GM18505 (cell line): ENCODE measurements at regions not wholly inside any gene's neighbourhood (a gene's known extent, or its start where the extent isn't known, plus 50 kb on each side); places are given as distances from the start of the nearest gene placed in this dataset.
A peak's percentile ranks its signal among the peaks of the same experiment; 100 is the strongest.
"Not testable (repeated sequence)": the region's sequence is repeated elsewhere in the genome, so short reads cannot be mapped to it uniquely, and the experiment has no call there.

Source experiments
- ATAC-seq: cut with Tn5 transposase; IDR thresholded peaks from one replicate; pipeline ENCODE4 v1.9.1; 2021; ENCODE audit not compliant: unreplicated experiment
- POLR2A ChIP-seq: IDR thresholded peaks from 4 replicates; pipeline ENCODE4 v1.6.1; 2011; ENCODE audit warnings: borderline replicate concordance; ENCODE audit not compliant: insufficient read depth, insufficient read length; ENCODE audit errors: extremely low read depth

GRCh38 chr2:17166506-17166905, 351.7 kb downstream of the RAD51AP2 start:
- no peak for TF ChIP-seq POLR2A
- no peak for ATAC-seq

DNA sequence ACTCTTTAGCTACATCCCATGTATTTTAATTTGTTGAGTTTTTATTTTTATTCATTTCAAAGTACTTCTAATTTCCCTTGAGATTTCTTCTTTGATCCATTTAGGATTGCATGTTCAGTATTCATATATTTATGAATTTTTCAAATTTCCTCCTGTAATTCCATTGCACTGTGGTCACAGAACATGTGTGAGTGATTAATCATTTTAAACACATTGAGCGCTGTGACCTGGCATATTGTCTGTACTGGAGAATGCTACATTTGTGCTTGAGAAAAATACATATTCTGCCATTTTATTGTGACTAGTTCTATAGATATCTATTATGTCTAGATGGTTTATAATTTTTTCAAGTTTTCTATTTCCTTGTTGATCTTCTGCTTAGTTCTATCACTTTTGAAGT, 353.7 kb downstream of the RAD51AP2 start:
- ATAC-seq = no peak
- TF ChIP-seq POLR2A = no peak

DNA sequence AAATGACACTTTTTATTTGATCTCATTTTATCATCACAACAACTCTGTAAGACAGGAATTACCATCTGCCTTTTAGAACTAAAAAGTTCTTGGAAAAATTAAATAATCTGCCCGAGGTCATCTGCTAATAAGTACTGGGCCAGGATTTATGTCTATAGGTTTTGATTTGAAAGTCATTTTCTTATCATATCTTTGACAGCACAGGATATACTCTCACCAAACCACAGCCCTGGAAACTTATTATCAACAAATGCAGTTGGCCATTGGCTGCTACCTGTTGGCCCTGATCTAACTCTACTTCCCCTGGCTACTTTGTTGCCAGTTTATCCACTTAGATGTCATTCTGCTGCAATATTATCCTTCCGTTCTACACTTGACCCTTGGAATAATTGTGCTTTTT, 354.6 kb downstream of the RAD51AP2 start:
- ATAC-seq = no peak
- no peak for TF ChIP-seq POLR2A

GRCh38 chr2:17162713-17163112, 355.5 kb downstream of the RAD51AP2 start:
- no peak for ATAC-seq
- TF ChIP-seq POLR2A = no peak

GRCh38 chr2:17160594-17160993, 357.6 kb downstream of the RAD51AP2 start:
- peak; percentile 74 for ATAC-seq

DNA sequence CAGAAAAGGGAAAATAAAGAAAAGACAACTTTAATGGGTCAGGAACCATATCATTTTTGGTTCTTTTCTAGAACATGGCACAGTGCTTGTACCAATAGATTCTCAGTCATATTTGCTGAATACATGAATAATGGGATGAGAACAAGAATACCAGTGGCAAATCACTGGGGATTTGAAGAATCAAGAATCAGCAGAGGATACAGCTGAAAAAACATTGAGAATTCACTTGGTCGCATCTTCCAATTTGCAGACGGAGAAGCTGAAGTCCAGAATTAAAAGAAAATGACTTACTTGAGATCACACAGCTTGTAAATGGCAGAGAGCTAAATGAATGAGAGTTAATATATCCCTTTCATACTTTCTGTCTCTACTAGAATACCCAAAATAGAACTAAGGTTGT, 362.2 kb downstream of the RAD51AP2 start:
- no peak for ATAC-seq
- no peak for TF ChIP-seq POLR2A

More at GRCh38 chr2:17160594-17160993, 357.6 kb downstream of the RAD51AP2 start:
- no peak for TF ChIP-seq POLR2A

DNA sequence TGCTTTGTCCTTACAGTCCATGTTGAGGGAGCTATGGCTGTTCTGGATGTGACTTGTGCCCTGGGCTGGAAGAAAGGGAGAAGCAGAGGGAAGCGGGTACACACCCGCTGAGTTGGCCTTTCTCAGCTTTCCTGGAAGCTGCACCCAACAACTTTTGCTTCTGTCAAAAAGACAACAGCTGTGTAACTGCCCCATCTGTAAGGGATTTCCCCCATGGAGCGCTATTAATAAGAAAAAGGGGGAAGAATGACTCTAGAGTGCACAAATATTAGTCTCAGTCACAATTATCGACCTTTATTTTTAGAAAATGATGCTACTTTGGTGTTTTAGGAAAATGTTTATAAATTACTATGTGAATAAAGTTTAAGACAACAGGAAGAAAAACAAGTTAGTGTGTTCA, 368.3 kb downstream of the RAD51AP2 start:
- no peak for TF ChIP-seq POLR2A
- no peak for ATAC-seq

- TF ChIP-seq POLR2A = no peak
- ATAC-seq = peak; percentile 41
Observed at GRCh38 chr2:17148407-17149145, 369.7 kb downstream of the RAD51AP2 start.

DNA sequence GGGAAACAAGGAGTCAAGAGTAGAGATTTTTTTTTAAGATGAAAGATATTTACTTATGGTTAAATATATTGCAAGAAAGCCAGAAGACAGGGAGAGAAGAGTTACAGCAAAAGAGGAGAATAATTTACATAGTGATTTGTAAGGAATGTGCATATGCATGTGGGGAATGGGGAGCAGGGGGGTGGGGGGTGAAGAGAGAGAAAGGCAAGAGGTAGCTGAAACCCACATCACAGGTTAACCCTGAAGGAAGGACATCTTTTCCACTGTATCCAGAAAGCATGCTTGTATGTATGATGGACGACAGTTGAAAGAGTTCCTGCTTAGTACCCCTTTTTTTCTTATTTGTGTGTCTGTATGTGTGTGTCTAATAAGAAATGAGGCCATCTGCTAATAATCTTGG, 371.9 kb downstream of the RAD51AP2 start:
- TF ChIP-seq POLR2A = no peak
- ATAC-seq = no peak

GRCh38 chr2:17136877-17137276, 381.4 kb downstream of the RAD51AP2 start:
- TF ChIP-seq POLR2A = no peak
- ATAC-seq = no peak

GRCh38 chr2:17136231-17136630, 382.0 kb downstream of the RAD51AP2 start:
- TF ChIP-seq POLR2A = no peak
- no peak for ATAC-seq

DNA sequence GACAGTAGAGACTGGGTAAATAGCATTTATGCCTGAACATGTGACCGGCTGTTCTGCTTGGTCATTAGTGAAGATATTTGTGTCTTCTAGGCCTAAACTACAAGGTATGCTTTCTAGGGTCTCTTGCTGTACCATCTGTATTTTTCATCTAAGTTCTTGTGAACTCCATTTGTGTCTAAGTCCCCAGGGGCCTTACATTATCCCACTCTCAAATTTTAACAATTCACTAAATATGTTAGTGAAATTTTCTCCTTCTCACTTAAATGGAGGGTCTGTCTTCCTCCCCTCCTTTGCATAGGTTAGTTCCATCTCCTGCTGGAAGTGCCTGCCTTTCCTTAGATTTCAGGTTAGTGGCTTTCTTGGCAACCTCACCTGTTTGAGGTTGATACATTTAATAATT, 382.6 kb downstream of the RAD51AP2 start:
- no peak for ATAC-seq
- no peak for TF ChIP-seq POLR2A

- ATAC-seq = no peak
- TF ChIP-seq POLR2A = no peak
Observed at GRCh38 chr2:17133052-17133671, 385.1 kb downstream of the RAD51AP2 start.

DNA sequence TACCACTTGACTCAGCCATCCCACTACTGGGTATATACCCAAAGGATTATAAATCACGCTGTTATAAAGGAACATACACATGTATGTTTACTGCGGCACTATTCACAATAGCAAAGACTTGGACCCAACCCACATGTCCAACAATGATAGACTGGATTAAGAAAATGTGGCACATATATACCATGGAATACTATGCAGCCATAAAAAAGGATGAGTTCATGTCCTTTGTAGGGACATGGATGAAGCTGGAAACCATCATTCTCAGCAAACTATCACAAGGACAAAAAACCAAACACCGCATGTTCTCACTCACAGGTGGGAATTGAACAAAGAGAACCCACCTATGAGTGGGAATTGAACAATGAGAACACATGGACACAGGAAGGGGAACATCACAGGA, 387.6 kb downstream of the RAD51AP2 start:
- ATAC-seq = not testable (repeated sequence)
